HG03064 (cell line): ENCODE measurements at regions not wholly inside any gene's neighbourhood (a gene's known extent, or its start where the extent isn't known, plus 50 kb on each side); places are given as distances from the start of the nearest gene placed in this dataset.
"Not testable (repeated sequence)": the region's sequence is repeated elsewhere in the genome, so short reads cannot be mapped to it uniquely, and the experiment has no call there.

ENCODE experiments used
- ATAC-seq: cut with Tn5 transposase; IDR thresholded peaks from one replicate; pipeline ENCODE4 v1.9.1; 2021; ENCODE audit warnings: low read depth; ENCODE audit not compliant: unreplicated experiment

DNA sequence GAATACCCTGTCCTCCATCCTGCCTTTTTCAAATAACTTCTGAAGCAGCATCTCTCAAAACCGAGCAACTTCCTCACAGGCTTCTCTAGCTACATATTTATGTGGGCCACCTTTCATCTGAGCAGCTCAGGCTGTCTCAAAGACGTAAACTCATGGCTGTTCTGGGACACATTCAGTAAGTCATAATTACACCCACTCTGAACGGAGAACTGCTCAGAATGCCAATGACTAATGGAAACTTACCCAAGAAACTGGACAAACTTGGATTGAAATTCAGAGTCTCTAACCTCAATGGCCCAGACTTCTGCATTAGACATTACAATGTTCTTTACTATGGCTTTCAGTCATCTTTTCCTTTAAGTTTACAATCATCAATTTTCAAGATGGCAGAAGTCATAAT lies 145.2 kb downstream of the RAD51AP2 start:
- ATAC-seq: no peak

DNA sequence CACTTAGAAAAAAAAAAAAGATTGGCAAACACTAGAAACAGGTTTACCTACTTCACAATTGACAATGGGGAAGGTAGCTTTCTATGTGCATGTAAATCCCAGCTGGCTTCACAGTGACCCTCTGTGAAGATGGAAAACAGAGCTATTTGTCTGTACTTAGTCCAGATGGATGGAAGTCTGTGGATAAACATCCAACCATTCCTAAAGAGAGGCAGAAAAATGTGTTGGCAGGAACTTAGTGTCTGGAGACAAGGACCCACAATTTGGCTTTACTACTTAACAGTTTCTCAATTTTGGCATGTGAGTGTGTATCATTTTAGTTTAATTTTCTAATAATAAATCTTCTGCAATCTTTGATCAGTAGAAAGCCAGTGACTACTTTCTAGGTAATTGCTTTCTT lies 154.4 kb downstream of the RAD51AP2 start:
- no peak for ATAC-seq

DNA sequence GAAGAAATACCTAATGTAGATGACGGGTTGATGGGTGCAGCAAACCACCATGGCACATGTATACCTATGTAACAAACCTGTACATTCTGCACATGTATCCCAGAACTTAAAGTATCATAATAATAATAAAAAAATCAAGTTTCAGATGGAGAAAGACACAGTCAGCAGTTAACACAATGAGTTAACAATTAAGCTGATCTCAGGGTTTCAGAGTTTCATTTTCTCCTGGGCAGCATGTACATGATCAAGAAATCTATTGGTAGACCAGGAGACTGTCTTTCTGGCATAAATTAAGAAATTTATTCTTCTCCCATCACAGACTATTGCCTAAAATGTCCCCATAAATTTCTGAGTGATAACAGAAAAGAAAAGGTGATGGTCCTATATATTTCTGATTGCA lies 155.3 kb downstream of the RAD51AP2 start:
- ATAC-seq: no peak

DNA sequence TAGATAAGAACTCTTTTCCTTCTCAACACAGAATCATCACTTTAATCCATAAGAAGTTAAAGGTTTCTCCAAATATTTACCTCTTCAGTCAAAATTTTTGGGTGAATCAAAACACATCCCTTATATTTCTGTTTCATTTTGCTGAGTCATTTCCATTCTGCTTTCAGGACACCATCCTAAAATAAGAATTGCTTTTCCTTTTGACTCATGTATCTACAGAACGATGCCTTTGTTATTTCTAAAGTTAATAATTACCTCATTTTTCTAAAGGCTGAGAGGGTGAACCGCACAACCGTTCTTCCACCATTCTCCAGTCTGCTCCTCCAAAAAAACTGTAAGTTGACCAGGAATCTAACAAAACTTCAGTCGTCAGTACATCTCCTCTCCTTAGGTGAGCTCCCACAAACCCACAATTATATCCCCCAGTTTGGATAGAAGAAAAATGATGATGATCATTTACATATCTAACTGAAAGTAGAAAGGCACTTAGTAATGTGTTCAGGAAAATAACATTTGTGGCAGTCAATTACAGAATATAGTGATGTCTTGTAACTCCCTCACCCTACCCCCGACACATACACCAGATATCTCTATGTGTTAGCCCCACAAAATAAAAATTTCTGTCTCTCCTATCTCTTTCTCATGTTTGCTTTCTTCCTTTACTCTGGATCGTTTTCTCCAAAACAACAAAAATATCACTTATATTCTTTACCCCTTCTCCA lies 162.5 kb downstream of the RAD51AP2 start:
- peak; percentile 83 for ATAC-seq

DNA sequence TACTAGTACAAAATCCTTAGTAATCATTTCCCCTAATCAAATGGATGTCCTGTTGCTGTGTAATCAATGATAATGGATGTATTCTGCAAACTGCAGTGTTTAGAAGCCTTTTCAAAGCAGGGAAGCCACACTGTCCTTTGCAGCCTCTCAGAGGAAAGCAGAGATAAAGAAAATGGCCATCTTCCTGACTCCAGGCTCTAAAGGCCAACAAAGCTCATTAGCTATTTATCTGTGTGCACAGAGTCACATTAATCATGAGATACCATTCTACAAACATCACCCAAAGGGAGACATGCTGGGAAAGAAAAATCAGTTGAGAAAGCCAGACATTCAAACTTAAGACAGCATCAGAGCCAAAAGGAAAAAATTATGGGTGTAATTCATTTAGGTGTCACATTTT lies 165.0 kb downstream of the RAD51AP2 start:
- no peak for ATAC-seq

DNA sequence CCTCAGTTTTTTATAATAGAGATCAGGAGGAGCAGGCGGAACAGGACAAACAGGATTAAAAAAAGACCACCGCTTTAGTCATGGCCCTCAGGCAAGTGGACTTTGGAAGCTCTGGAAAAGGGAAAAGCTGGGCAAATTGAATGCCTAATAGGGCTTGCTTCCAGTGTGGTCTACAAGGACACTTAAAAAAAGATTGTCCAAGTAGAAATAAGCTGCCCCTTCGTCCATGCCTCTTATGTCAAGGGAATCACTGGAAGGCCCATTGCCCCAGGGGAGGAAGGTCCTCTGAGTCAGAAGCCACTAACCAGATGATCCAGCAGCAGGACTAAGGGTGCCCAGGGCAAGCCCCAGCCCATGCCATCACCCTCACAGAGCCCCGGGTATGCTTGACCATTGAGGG lies 175.5 kb downstream of the RAD51AP2 start:
- ATAC-seq: not testable (repeated sequence)

DNA sequence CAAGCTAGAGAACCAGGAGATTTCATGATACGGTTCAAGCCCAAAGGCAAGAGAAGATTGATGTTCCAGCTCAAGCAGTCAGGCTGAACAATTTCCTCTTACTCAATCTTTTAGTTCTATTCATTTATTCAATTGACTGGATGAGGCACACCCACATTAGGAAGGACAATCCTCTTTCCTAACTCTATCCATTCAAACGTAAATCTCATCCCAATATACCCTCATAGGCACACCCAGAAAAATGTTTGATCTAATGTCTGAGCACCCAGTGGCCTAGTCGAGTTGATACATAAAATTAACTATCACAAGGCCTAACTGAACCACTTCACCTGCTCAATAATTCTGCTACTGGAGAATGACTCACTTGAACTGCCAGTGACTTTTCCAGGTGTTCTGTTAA lies 180.7 kb downstream of the RAD51AP2 start:
- no peak for ATAC-seq

DNA sequence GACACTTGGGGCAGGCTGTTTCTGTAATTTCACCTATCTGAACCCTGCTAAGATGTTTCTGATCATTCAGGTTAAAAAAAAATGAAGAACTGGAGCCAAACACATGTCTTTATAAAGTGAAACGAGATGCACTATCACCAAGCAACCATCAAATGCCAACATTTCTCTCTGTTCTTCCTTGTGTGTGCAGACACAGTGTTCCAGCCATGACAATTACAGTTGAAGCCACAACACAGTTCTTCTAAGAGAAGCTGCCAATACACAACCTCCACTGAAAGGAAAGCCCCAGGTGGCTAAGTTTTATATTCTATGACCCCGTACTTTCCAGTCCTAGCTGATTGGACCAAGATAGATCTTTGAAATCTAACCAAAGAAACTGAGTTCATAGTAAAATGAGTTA lies 181.8 kb downstream of the RAD51AP2 start:
- no peak for ATAC-seq

DNA sequence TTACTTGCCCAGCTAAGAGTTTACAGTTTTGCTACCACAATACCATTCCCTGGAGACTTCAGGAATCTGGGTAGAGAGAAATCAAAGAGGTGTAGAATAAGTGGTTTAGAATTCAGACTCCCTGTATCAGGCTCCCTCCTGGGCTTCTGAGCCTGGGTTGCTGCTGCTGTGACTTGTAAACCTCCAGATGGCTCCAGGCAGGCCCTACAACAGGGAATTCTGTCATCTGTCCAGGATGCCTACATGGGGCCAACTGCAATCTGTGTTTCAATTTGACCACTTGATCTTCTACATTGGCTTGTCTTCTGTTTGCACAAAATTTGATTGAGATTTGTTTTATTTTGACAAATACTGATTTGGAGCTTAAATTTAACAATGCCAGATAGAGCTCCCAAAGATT lies 183.9 kb downstream of the RAD51AP2 start:
- no peak for ATAC-seq

DNA sequence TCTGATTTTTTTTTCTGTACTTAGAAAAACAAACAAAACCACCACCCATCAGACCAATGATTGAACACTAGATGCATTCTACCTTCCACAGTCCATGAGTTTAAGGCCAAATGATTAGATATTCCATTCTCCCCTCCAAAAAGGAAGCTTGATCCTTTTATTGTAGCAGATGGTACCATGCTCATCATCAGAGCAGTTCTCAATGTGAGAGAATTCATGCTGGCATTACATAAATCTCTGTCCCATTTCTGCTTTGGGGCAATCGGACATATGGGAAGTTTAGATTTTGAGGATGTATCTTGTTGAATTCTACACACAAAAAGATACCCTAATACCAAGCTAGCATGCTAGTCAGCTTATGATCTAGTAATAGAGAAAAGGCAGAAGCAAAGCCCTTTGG lies 186.6 kb downstream of the RAD51AP2 start:
- ATAC-seq: no peak

DNA sequence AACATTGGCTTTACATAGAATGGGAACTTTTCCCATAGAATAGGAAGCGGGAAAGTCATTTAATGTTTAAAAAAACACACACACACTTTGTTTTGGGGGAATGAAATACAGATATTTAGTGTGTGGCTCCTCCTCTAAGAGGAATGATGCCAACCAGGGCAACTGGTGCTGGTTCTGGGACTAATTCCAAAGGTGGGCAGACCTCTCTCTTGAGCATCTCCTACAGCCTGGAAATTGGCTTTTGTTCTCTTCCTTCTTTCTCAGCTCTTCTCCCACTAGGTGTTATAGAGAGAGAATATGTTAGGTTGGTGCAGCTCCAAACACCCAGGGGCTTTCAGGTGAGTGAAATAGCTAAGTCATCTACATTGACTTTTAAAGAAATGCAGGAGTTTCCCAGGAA lies 190.1 kb downstream of the RAD51AP2 start:
- ATAC-seq: no peak

DNA sequence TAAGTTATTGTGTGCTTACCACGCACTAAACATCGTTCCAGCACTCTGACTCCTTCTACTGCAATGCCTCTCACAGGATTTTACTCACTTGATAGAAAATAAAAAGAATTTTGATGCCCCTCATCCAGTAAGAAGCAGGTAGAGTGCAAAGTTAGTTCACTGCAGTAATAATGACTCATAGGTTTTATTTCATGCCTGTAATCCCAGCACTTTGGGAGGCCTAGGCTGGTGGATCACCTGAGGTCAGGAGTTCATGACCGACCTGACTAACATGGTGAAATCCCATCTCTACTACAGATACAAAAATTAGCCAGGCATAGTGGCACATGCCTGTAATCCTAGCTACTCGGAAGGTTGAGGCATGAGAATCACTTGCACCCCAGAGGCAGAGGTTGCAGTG lies 190.6 kb downstream of the RAD51AP2 start:
- ATAC-seq: no peak

DNA sequence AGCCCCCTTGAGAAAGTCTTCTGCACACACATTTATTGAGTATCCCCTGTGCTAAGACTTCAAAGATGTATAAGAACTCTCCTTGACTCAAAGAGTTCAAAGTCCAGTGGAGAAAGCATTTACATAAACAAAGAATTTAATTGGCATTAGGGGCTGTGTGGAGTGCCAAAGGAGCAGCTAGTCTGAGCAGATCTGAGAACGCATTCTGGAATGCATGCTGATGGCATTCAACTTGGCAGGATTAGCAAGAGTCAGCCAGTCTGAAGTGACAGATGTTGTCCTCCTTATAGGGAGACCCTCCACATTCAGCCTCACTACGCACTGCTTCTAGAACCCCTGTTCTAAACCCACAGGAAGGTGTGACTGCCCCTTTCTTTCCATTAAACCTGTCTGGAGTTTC lies 191.5 kb downstream of the RAD51AP2 start:
- ATAC-seq: no peak

DNA sequence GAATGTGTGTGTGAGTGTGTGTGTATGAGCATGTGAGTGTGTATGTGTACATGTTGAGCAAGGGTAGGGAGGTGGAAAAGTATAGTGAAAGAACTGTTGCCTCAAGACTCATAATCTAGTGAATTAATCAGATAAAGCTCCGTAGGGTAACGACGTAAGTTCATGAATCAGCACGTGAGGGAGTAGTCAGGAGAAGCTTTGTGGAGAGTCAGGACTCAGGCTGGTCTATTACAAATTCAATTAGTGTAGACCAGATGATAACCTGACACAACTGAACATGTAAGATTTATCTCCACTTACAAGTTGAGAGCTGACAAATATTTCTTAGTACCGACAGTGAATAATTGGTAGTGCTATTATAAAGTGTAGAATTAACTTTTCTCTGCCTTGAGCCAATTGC lies 194.5 kb downstream of the RAD51AP2 start:
- no peak for ATAC-seq

DNA sequence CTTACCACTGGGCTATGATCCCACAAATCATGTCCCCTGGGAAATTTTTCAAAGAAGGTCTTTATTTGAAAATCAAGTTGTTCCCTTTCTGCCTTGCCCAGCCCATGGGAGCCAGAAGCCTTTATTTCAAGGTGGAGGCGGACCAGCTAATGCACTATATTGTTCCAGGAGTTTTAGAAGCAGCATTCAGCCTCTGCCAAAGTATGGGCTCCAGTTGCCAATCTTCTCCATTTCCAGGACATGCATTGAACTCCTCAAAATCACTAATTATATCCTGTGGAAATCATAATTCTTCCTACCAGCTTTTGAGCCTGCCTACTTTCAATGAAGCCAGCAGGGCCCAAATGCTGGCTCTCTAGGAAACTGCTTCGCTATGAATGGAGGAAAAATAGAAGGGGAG lies 195.8 kb downstream of the RAD51AP2 start:
- no peak for ATAC-seq

DNA sequence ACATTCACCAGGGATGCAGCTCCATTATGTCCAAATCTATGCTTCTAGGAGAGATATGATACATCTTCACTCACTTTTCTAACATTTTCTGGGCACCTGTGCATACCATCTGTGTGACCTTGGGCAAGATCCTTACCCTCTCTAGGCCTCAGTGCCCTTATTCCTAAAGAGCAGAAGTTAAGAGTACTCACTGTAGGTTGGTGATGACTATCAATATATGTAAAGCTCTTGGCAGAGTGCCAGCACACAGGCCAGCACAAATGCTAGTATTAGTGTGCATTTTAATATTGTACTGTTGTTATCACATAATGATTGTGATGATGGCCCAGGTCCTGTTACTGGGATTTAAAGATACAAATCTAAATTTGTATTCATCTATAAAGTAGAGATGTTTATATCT lies 199.2 kb downstream of the RAD51AP2 start:
- ATAC-seq: no peak

DNA sequence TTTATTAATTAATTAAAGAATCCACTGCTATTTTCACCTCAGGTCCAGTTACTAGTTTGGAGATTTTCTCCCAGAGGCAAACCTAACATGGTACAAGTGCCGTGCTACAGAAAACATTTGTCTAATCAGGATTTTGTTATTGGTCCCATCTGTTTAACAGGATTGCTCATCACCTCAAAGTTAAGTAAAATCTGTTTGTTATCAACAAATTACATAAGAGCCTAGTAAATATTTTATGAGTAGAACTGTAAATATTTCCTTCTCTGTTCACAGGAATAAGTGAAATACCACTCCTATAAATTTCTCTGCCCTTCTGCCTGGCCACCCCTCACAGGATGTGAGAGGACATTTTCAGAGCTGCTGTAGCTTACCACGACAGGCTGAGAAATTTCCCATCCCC lies 200.2 kb downstream of the RAD51AP2 start:
- ATAC-seq: no peak

DNA sequence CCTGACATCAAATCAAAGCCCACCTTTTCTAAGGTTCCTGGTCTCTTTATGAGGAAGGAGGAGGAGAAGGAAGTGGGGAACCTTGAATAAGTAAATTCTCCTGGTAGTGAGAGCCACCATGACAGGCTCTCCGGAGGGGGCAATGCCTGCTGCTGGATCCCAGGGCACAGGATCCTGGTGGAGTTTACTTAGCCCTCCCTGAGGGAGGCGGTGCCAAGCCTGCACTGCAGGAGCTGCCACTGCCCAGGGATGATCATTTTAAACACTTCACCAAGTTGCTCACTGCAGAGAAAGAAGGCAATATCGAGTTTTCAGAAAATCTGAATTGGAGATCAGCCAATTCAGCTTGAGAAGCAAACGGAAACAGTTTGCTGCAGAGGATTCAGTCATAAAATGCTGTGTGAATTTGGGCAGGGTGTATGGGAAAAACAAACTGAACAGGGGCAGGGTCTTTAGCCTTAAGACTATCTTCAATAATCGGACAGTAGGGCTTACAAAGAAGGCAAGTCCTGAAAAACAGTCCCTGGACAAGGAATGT lies 200.7 kb downstream of the RAD51AP2 start:
- ATAC-seq: no peak

DNA sequence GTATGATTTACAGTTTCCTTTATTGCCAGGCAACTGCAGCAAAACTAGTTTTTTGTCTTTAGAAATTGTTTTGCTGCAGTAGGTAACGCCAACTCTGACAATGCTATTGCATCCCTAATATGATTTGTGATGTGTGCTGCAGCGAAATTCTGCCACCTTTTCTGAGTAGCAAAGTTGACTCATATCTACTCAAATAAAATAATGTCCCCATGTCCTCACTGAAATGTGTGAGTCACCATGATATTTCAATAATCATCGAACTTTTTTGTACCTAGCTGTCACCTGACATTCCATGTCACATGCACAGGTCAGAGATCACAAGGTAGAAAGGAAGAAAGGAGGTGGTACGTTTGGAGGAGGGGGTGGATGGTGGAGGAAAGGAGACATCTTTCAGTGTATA lies 205.0 kb downstream of the RAD51AP2 start:
- ATAC-seq: no peak

DNA sequence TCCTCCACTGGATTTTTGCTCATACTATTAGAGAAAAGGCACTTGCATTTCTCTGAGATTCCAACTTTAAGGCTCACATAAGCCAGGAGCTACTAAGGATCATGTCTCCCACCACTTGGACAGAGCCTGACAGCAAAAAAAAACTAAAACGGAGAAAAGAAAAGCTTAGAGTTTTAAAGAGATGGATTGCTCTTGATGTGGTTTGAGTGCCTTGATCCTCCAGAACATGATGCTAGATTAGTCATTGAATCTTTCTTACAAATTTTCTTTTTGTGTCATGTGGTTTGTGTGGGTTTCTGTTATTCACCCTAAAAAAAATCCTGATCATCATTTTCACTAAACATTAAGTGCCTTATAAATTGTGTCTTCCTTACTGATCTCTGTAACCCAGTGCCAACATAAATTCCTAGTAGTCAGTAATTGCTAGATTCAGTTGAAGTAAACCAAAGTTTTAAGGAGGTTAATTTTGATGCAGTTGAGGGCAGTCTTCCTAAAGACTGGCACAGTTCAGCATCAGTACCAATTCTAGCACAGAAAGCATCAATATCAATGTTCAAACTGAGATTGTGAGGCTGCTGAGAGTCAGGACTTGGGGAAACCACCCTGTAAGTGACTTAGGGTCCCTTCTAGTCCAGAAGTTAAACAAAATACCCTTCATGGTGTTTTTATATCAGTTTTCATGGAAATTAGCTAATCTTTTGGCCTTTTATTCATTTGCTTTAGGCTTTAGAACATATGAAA lies 206.3 kb downstream of the RAD51AP2 start:
- ATAC-seq: no peak

DNA sequence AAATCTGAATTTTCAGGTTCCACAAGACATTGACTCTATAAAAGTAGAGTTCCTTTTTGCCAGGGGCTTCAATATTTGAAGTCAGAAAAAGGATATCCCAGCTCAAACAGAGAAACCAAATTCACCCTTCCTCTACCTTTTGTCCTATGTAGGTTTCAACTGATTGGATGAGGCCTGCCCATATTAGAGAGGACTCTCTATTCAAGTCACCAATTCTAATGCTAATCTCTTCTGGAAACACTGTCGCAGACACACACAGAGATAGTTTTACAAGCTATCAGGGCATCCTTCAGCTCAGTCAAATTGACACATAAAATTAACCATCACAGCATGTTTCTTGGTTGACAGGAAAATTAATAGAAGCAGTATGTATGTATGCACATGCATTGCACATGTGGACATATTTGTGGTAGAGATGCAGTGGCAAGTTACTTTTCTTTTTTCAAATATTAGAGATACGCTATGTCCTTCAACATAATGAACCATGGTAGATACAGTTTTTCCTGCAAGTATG lies 207.1 kb downstream of the RAD51AP2 start:
- ATAC-seq: no peak
